GM18517 (cell line): ENCODE measurements at regions not wholly inside any gene's neighbourhood (a gene's known extent, or its start where the extent isn't known, plus 50 kb on each side); places are given as distances from the start of the nearest gene placed in this dataset.

ENCODE experiments used
- ATAC-seq: cut with Tn5 transposase; IDR thresholded peaks from one replicate; pipeline ENCODE4 v1.9.1; 2021; ENCODE audit warnings: mild to moderate bottlenecking, moderate library complexity; ENCODE audit not compliant: unreplicated experiment

DNA sequence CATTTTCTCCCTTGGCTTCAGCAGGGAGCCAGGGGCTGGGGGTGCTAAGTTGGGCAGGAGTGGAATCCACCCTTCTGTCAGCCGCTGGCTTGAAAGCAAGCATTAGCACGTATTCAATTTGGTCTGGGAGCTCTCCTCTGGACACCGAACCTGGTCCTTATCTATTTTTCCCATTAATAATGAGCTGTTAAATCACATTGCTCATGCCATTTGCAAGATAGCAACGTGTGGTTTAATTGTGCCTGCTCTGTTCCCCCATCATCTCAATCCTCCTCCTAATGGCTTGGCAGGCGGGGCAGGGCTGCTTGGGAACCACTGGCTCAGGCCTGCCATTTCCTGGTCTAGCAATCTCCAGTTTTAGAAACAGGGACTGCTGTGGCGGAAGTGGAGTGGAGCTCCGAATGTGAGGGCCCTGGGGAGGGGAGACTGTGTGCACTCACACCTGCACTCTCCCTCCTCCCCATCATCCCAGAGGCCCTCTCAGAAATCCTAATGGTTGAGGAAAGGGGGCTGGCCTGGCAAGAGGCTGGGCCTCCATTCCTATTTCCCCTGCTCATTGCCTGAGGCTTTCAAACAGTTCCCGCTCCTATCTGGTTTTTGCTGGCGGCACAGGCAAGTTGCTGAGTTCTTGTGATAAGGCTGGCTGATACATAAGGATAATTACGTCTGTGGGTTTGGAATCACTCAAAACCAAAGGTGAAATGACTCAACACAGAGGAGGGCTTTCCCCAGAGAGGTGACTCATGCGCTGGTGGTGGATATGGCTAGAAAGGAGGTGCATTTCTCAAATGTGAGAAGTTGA lies 201.2 kb upstream of the E2F8 start:
- ATAC-seq, result peak; percentile 96

DNA sequence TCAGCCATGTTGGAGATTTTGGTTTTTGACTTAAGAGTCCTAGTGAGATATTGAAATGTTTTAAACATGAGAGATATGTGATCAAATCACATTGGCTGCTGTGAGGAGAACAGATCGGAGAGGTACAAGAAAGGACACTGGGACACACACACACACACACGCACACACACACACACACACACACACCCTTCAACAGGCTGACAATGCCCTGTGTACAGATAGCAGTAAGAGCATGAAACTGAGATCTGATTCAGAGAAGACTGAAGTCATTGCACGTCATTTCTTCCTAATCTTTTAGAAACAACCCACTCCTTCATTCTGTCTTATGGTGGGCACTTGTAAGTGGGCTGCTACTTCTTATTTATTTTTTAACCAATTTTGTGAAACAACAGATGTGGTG lies 200.5 kb upstream of the E2F8 start:
- ATAC-seq, result no peak

DNA sequence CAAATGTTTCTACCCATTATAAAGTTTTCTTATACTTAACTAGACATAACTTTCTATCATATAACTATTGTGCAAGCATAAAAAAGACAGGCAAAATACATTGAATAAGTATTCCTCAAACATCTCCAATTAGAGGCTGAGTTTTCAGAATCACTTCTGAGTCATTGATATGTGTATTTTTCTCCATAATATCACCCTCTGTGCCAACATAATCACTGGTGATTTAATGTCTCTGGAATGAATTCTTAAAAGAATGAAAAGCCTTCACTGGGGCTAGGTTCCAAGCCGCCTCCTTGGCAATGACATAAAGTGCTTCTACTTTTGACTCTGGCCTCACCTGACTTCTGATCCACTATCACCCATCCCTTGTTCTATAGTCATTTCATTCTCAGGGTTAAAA lies 197.0 kb upstream of the E2F8 start:
- ATAC-seq, result no peak

DNA sequence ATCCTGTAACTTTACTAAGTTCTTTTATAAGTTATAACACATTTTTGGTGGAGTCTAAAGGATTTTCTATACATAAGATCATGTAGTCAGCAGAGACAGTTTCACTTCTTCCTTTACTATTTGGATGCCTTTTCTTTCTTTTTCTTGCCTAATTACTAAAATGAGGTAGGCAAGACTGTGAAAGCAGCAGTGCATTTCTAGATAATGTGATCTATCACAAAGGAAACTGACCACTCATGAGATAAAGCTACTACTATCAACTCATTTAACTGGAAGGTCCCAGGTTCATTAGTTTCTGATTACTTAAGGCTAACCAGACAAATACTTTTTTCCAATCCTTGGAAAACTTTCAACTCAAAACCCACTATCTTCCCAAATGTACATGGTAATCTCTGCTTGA lies 196.2 kb upstream of the E2F8 start:
- ATAC-seq, result peak; percentile 46

DNA sequence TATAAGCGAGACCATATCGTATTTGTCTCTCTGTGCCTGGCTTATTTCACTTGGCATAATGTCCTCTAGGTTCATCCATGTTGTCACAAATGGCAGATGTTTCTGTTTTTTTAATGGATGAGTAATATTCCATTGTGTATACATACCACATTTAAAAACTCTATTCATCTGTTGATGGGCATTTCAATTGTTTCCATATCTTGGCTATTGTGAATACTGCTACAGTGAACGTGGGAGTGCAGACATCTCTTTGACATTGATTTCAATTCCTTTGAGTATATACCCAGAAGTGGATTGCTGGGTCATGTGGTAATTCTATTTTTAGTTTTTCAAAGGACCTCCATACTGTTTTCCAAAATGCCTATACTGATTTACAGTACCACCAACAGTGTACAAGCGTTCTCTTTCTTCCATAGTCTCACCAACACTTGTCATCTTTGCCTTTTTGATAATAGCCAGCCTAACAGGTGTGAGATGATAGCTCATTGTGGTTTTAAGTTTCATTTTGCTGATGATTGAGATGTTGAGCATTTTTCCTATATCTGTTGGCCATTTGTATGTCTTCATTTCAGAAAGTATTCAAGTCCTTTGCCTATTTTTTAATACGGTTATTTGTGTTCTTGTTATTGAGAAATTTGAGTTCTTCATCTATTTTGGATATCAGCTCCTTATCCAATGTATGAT lies 194.7 kb upstream of the E2F8 start:
- ATAC-seq, result no peak

DNA sequence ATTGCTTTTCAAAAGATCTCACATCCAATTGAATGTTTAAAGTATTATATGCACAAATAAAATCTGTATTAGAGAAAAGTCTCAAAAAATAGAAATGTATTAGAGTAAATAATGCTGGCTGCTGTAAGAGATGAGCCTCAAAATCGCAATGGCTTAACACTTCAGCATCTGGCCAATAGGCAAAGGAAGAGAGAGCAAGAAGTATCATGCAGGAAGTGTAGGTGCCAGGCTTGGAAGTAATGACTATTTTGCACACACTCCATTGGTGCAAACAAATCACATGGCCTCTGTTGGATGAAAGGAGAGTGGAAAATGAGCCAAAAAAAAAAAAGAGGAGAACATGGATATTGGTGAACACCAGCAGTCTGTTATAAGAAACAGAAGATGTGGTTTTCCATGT lies 193.0 kb upstream of the E2F8 start:
- no peak for ATAC-seq

DNA sequence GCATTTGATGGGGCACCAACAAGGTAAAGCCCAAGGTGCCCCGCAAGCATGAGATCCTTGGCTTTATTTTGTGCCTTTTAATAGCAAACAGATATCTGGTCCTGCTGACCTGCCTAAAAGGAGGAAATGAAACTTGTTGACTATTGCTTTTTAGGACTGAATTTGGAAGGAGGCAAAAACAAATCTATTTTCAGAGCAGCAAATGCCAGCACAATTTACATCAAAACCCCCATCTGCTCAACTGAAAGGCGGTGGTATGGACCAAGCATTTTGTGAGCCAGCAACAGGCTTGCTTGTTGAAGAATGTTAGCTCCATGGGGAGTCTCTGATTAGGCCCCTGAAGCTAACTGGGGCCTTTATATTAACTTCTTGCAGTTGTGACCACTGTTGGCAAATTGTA lies 192.6 kb upstream of the E2F8 start:
- peak; percentile 60 for ATAC-seq

DNA sequence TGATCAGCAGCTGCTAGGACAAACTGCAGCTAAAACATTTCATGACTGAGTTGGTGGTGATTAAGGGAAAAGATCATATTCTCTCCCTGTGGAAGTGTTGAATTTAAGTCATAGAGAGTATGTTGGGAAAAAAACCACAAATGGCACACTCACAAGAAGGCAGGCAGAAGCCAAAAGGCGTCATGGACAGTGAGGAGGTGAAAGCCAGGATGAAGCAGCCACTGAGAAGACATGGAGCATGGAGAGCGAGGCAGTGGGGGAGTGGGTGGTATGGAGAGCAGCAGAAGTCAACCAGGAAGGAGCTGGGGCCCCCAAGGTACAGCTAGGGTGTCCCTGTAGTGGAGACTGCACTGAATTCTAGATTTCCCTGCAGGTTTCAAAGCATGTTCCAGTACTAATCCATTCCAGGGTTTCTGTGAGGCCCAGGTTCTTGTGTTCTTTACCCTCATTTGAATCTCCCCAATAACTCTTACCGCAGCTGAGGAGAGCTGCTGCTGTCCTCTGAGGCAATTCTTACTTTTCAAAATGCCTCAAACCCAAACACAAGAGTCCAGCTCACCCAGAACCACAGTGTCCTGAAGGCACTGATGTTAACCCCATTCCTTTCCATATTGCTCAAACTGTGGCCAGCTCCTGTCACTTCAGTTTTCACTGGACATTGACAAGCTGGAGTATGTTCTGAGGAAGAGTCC lies 191.8 kb upstream of the E2F8 start:
- ATAC-seq, result peak; percentile 49

DNA sequence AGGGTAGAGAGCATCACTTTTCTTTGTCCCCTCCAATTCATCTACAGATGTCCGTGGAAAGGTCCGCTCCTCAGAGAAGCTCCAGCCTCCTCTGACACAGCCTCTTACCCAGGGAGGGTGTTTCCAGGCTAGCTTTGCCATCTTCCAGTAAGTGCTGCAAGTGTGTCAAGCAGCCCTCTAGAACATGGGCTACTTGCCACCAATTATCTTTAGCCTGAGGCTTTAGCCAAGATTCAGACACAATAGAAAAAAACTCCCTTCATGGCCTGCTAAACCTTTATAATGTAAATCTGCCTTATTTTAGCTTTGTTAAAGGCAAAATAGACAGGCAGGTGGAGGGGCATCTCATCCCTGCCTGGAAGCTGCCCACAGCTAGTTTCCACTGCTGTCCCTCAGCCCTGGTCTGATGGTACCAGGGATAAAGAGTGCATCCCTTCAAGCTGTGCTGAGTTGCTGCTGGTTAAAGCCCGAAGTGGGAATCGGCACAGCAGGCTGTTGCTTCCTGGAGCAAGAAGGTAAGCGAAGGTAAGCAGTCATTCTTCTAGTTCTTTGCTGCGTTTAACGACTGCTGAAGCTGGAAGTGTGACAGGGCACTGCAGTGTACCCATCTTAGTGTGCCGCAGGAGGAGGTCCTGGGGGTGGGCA lies 190.1 kb upstream of the E2F8 start:
- no peak for ATAC-seq

DNA sequence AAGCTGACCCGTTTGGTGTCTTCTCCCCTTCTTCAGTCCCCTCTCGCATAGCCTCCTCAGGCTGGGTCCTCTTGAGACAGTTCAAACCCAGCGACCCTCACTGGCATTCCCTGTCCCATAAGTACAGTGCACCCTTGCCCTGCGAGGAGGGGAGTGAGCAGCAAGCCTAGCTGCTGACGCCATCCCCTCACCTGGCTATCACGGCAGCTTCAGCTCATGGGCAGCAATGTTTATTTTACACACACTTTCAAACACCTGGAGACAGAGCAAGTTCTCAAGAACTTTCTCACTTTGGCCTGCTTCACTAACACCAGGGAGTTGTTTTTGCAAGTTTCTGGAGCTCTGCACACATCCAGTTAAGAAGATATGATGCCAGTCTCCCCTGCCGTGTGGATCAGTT lies 189.6 kb upstream of the E2F8 start:
- no peak for ATAC-seq

DNA sequence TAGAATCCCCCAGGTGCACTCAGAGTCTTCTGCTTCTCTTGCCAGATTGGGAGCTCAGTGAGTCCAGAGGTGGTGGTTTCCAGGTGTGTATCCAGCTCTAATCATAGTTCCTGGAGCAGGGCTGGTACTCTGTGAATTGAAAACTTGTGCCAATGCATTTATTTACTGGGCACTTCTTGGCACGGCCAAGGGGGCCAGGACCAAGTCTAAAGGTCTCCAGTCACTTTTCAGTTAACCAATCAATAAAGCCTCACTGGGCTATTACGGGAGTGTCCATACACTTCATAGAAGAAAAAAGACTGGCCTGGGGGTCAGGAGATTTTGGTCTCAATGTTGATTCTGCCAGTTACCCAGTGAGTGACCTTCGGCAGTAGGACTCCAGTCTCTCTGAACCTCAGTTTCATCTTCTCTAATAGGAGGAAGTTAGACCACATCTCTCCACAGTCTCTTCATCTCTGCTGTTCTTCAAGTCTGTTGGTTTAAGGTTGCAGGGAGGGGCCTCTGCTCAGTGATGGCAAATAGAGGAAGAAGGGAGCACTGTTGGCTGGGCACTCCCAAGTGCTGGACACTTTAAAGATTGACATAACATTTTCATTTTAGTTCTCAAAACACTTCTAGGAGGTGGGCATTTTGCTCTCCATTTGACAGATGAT lies 188.5 kb upstream of the E2F8 start:
- no peak for ATAC-seq

DNA sequence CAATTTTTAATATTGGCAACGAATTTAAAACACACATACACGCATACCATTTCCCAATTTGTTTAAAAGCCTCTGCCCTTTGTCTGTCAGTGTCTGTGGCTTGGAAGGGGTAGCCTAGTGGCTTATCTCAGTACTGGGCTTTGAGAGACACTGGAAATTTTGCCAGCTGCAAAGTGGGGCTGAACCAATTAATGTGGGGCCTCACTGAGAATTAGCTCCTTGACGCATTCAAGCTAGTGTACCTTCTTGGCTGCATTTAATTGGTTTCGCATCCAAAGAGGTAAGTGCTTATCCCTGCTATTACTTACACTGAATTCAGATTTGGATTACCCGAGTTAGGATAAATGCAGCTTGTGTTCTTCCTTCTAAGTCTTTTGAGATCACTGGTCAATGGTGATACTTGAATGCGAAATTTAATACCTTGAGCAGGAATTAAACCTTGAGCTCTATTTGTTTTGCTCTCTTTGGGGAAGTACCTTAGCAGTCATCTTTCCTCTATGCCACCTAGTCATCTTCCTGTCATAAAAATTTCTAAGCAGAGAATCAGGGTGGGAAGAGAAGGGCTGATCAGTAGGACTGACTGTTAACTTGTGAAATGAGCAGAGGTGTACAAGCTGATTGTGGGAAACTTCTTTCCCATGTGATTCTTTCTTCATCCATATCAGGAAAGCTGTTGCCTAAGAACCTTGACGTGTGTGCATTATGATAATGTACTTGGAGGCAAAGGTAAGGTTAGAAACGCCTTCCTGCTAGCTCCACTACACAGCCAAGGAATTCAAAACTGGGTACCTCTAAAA lies 187.7 kb upstream of the E2F8 start:
- ATAC-seq, result no peak

DNA sequence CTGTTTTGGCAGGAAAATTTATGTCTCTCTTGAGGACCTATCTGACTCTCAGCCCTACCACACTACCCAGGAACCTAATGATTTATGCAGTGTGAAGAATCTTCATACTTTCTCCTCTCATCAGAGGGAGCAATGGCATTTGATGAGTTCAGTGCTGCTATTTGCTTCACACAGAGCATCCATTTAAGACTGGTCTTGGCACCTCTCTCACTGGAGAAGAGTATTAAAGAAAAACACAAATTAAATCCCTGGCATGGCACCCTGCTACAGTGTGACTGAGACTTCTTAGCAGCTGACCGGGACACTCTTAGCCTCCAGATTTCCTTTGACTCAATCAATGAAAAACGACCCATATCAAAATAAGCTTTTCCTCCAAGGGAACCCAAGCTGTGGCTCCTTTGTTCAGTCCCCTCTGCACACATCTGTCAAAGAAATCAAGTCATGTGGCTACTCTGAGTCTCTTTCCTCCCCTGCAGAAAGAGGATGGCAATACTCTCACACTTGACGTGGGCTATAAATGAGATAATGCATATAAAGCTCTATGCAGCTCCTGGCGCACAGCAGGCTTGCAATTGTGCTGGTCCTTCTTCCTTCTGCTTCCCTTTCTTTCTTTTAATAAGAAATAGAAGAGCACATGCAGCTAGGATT lies 186.1 kb upstream of the E2F8 start:
- ATAC-seq, result no peak

DNA sequence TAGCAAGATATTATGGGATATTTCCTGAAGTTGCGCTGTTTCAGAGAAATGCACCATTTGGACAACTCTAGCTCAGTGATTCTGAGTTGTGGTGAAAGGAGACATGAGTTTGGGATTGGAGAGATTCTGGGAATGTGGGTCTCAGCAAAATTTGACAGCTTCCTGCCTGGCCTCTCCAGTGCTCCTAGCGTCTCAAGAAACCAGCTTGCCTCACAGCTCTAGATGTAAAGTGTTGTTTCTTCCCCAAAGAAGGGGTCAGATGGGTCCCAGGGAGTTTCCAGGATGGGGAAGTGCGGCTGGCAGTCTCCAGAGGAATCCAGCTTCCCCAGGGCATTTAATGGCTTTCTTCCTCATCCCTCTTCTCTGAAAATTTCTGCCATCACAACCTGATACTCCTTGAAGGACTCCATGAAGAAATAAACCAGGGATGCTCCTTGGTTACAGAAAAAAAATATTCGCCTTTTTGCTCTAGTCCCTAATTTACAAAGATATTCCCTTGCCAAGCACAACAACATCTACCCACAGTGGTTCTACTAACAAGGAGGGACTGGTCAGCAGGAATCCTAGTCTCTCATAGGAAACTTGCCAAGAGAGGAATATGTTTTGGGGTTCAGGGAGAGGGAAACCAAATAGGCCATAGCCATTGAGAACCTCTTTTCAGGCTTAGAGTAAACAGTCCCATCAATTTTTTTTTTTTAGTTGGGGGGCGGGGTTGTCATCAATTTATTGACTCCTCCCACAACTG lies 185.4 kb upstream of the E2F8 start:
- ATAC-seq, result no peak

DNA sequence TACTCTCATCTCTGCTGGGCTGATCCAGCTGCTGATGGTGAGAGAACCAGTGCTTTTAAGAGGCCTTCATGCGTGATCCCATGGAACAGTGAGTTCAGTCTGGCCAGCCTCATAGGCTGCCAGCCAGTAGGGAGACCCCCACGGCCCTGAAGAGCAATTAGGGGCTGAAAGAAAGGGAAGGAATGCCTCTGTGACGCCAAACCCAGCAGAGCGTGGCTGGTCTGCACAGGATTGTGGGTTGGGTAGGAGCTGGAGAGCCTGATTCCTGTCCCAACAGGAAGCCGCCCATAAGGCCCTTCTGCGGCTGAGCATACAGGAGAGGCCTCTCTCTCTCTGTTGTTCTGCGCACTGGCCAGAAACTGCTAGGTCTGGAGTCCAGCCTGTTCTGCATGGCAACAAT lies 181.5 kb upstream of the E2F8 start:
- no peak for ATAC-seq

DNA sequence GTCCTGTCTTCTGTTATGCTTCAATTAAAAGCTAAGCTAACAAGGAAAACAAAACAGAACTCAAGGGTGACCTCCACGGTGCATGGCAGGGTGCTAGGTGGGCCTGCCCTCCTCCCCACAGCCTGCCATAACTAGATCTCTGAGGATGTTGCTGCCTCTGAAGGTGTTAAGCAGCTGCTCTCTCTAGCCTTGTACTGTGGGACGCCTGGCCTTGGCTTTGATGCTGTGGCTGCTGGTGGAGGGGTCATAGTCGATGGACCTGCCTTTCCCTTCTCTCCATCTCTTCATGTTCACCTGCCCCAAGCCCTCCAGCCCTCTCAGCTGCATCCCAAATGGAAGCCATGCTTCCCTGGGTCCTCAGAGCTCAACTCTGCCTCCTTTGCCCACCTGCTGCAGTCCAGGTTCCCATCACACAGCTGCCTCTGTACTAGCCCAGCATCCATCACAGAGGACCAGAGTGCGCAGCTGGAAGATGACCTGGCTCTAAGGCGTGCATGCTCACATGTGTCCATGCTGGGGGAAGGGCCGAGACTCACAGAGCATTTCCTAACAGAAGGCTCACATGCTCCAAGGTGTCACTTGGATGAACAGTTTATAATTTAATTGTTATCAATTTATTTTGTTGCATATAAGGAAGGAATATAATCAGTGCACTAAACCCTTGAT lies 180.3 kb upstream of the E2F8 start:
- no peak for ATAC-seq

DNA sequence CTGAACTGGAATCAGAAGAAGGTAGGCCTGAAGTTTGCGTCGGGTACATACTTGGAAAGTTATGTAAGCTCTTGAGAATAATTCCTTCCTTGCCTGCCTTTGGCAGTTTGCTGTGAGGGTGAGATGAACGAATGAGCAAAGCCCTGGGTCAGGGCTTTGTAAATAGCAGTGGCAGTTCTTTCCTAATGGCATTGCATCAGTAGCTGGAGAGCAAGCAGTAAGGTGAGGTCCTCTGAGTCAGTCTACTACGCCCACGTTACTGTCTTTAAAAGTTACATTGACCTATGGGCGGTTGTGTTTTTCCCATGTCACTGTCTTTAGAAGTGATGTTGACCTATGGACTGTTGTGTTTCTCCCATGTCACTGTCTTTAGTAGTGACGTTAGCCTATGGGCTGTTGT lies 179.1 kb upstream of the E2F8 start:
- ATAC-seq, result no peak

DNA sequence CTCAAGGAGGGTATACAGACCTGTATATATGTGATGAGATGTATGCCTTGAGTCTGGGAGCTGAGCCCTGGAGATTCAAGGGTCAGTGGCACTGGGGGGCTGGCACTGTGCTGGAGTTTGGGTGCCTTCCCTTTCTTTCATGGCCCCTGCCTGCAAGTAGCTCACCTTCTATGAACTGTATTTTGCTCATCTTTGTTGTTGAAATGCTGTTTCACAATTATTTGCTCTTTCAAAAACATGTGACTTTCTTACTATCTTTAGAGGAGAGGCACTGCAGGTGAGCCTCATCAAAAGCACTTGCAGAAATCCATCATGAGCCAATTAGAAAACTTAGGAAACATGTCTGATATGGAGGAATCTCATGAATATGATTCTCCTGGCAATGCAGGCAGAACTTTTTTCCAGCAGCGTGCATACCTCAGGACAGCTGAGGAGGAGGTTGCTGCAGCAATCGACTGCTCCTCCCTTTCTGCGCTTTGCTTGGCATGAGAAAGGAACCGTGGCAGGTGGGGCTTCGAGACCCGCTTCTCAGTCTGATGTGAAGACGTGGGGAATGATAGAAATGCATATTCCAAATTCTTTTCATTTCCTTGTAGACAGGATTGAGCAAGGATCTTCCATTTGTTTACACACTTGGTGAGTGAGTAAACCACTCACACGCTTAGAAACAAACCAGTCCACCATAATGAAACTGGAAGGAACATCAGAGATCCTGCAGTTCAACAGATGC lies 178.4 kb upstream of the E2F8 start:
- ATAC-seq, result no peak
